GM18517 (cell line): ENCODE measurements at regions not wholly inside any gene's neighbourhood (a gene's known extent, or its start where the extent isn't known, plus 50 kb on each side); places are given as distances from the start of the nearest gene placed in this dataset.
"Not testable (repeated sequence)": the region's sequence is repeated elsewhere in the genome, so short reads cannot be mapped to it uniquely, and the experiment has no call there.

ENCODE experiments used
- ATAC-seq: cut with Tn5 transposase; IDR thresholded peaks from one replicate; pipeline ENCODE4 v1.9.1; 2021; ENCODE audit warnings: mild to moderate bottlenecking, moderate library complexity; ENCODE audit not compliant: unreplicated experiment

DNA sequence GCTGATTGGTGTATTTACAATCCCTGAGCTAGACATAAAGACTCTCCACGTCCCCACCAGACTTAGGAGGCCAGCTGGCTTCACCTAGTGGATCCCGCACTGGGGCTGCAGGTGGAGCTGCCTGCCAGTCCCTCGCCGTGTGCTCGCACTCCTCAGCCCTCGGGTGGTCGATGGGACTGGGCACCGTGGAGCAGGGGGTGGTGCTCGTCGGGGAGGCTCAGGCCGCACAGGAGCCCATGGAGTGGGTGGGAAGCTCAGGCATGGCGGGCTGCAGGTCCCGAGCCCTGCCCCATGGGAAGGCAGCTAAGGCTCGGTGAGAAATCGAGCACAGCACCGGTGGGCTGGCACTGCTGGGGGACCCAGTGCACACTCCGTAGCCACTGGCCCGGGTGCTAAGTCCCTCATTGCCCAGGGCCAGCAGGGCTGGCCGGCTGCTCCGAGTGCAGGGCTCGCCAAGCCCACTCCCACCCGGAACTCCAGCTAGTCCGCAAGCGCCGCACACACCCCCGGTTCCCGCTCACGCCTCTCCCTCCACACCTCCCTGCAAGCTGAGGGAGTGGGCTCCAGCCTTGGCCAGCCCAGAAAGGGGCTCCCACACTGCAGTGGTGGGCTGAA lies 1441.2 kb upstream of the ACVR2A start:
- ATAC-seq, result not testable (repeated sequence)

DNA sequence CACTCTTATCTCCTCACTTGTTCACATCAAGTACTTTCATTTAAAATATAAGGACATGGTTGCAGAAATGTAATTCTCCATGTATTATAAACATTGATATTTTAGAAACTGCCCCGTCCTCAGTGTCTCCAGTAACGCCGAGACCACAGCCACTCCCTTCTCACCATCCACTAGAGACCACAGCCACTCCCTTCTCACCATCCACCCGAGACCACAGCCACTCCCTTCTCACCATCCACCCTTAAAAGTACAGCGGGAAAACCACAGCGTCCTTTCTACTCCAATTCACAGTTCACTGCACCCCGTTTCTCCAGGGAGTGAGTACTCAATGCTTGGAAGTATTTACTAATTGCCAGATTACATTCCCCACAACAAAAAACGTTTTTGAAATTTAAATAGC lies 1452.2 kb upstream of the ACVR2A start:
- no peak for ATAC-seq

DNA sequence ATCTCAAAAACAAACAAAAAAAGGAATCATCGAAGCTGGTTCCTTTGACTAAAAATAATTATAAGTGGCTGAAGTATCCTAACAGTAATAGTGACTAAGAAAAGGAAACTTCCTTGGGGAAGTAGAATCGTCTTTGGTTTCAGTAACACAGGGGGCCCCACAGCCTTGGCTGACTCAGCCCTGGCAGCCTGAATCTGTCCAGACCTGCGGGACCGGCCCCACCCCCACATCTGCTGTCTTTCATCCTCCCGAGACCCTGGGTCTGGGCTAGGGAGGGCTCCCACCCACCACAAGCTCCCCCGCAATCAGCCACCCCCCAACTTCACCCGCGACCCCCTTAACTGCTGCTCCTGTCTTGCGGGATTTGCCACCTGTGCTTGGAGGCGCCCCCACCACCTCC lies 1452.6 kb upstream of the ACVR2A start:
- ATAC-seq, result no peak

DNA sequence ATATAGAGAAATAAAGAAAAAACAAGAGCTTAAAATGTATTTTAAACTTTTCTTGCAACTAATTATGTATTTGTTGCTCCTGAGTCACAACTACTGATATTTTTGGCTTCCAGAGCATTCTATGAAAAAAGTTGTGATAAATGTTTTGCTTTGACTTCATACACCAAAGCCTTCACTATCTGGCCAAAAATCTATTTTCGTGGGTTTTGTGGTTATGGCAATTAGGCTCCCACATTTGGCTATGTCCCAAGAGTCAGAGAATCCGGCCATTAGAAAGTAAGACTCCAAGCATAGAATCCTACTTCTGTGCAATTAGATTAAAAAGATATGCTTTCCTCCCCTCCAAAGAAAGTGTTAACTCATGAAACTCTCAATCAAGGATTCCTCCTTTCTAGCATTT lies 1456.1 kb upstream of the ACVR2A start:
- no peak for ATAC-seq

DNA sequence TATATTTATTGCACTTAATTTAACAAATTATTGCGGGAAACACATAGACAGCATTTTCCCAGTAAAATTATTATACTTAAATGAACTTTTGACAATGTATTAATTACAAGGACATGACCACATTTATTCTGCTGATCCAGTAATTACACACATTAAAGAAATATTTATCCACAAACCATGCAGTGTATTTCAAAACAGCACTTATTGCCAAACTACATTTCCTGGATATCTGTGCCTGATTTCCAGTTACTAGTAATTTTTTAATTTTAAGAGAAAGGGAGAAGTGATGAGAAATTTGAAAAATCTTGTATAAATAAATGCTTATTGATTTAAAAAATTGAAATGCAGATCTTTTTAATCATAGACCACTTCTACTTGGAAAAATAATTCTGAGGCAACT lies 1458.7 kb upstream of the ACVR2A start:
- no peak for ATAC-seq

DNA sequence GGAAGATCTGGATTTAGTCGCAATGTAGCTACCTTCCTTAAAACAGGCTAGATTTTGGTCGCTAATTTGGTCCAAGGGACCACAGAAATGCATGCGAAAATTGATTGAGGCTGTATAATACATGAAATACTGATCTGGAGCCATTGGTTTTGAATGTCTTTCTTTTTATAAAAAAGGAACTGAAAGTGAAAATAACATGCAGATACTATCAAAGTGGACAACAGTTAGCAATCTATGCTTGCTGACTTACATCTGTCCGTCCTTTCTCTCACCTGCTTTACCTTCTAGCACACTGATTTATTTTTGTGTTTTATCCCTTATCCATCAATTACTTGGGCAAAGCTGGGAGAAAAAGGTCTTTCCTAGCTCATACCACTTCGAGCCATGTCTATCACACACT lies 1459.8 kb upstream of the ACVR2A start:
- peak; percentile 73 for ATAC-seq

DNA sequence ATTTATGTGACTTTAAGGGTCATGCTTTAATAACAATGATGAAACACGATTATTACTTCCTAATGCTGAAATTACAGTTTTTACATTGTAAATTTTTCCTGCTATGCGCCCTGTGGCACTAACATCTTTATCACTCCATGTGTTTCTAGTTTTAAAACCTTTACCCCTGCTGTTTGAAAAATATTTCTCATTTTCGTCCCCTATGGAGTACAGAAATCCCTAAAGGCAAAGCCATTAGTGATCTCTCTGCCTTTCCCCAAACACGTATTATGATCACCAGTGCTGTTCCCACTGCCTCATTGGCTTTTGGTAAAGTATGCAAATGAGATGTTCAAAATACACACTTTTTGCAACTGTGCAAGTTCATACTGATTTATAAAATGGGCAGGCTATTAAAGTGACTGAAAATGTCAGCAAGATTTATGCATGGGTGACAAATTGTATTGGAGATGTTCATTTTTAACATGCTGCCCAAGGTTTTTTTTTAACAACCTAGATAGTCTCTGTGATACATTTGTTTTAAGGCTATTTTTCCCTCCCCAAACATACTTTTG lies 1468.2 kb upstream of the ACVR2A start:
- ATAC-seq, result no peak

DNA sequence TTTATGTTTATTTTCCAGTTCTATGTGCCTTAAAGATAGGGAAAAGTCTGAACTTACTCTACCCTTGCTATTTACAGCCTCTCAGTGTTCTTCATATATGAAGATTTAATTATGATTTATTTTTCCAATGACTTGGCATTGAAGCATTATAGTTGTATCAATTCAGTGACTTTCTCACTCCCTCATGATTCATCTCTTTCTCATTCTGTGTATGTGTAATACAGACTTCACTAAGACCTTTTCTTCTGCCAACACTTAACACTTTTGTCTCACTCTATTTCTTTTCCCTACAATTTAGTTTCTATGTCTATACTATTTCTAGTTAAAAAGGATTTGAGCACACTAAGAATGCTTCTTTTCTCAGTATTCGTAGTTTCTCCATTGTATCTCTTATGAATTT lies 1470.3 kb upstream of the ACVR2A start:
- ATAC-seq, result no peak

DNA sequence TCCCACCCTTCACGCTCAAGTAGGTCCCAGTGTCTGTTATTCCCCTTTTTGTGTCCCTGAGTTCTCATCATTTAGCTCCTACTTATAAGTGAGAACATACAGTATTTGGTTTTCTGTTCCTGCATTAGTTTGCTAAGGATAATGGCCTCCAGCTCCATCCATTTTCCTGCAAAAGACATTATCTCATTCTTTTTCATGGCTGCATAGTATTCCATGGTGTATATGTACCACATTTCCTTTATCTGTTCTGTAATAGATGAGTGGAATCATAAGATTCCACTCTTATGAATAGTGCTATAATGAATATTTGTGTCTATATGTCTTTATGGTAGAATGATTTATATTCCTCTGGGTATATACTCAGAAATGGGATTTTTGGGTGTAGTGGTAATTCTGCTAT lies 1473.5 kb upstream of the ACVR2A start:
- ATAC-seq, result not testable (repeated sequence)

DNA sequence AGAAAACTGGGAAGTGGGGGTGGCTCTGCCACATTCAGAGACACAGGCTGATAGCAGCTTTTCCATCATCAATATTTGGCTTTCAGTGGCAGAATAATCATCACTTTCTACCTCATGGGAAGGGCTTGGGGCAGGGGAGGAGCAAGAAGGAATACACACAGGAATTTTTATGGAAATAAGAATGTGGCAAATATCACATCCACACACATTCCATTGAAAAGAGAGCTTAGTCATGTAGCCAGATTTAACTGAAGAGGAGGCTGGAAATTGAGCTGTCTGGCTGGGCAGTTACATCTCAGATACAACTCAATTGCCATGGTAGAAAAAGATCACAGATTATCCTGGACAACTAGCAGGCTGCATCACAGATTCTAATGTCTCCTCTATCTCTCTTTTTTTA lies 1474.0 kb upstream of the ACVR2A start:
- ATAC-seq, result no peak

DNA sequence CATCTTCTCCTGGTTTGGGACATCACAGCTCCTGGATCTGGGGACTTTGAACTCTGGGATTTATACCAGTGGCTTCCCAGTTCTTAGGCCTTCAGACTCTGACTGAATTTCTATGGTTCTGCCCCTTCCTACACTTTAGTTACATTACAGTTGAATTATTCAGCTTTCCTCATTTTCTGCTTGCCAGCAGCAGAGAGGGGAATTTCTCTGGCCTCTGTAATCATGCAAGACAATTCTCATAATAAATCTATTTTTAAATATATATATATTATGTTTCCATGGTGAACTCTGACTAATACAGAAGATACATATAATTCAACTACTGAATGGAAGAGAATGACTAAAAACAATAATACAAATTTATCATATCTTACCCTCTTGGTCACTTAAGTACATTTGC lies 1478.6 kb upstream of the ACVR2A start:
- no peak for ATAC-seq

DNA sequence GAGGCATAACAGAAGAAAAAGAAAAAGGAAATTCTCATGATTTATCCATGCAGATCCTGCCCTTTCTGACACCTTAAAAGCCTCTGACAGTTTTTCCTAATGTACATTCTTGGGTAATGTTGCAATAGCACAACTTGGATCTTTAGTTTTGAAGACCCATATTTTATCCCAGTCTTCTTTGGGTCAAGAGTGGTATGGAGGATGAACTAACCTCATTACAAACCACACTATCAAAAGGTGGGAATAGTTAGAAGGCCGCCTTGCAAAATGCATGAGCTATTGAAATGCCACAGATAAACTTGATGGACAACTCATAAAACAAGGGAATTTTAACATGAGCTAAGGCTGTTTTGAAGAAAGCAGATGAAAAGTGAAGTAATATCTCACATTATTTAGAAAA lies 1479.8 kb upstream of the ACVR2A start:
- no peak for ATAC-seq

DNA sequence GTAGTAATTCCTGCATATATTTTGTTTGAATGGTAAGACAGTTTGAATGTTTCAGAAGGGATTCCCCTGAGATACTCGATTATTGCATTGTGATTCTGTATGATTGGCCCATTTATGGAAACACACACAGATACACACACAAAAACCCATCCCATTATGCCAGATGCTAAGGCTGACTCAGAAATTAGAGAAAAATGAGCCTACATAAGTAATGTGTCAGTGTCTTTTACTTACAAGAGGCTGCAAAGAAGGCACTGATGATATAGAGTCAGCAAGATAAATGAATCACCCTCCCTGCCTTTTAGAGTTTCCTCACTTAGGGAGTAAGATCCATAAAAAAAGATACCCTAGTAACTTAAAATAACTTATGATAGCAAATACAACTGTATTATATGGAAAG lies 1481.1 kb upstream of the ACVR2A start:
- no peak for ATAC-seq

DNA sequence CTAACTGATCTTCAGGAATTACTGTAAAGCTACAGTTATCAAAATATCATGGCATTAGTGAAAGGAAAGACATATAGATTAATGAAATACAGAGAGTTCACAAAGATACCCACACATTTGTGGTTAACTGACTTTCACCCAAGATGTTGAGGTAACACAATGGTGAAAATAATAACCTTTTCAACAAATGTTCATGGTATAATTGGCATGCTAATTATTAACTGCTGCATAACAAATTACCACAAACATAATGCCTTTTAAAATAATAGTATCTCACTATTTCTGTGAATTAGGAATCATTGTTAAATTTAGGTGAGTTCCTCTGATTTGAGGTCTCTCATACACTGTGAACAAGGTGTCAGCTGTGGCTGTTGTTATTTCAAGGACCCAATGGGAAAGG lies 1493.1 kb upstream of the ACVR2A start:
- ATAC-seq, result no peak

DNA sequence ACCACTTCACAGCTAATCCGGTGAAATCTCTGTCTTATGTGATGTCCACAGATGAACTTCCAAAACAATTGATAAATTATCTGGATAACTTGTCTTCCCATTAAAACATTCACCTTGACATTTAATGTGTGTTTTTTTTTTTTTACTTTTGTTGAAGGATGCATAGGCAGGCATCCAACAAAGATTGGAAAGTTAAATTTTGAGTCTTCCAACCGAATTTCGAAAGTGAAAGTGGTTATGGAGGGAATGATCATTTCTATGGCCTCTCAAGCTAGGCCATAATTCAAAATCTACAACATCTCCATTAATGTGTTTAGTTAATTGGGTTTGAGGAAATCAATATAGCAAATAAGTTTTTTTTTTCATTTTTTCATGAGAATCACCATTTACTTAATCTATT lies 1495.5 kb upstream of the ACVR2A start:
- no peak for ATAC-seq

DNA sequence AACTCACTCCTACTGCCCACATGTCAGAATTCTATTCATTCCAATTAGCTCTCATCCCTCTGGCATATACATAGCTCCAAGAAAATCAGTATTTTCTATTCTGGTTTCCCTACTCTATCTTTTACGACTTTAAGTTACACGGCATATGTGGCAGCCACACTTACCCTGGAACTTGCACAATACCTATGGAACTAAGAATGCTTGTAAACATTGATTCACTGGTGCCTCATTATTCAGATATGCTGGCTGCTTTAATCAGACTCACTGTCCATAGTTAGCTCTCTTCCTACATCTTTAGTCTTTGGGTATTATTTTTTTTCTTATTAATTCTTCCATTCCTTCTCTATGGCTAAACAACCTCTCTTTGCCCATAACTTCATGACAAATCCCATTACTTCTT lies 1519.9 kb upstream of the ACVR2A start:
- ATAC-seq, result no peak

DNA sequence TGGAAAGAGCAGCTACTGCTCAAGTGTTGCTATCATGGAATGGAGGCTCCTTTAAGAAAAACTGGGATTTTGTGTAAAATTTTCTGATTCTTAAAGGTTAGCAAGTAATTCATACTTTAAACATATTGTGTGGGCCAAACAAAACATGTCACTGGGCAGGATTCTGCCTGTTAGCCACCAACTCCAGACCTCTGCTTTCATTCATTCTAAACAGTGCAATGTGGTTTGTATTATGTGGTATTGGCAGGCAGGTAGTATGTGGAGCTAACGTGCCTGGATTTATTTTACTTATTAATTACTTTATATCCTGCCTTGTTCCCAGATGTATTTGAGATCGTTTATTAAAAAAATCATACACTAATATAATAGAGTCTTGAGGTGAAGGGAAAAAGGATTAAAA lies 1521.3 kb upstream of the ACVR2A start:
- no peak for ATAC-seq

DNA sequence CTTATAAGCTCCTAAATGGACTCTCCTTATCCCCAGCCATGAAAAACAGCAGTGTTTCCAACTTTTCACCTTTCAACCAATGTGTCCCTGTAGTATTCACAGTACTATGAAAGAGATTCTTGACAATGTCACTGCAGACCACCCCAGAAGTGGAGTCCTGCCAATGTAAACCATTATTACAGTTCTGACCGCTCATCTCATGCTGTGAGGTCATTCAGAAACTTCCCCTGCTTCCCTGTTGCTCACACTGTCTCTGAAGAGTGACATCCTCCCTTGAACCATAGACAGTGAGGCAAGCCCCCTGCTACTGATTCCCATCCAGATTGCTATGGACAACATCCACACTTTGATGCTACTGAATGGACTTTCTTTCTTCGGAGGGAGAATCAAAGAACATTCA lies 1523.7 kb upstream of the ACVR2A start:
- no peak for ATAC-seq

DNA sequence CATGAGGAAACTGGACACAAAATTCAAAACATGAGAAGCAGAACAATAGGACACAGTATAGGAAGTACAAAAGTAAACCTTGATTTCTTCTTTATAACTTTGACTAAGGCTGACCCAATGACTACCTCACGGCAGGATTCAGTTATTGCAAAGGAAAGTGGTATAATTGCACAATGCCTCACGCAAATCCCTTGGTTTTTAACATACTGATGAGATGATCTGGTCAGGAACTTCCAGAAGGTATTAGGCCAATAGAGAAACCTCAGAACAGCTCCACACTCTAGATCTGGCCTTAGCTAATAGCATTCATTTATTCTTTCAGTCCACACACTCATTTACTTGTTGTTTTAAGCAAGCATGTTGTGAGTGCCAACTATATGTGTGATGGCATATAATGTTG lies 1526.9 kb upstream of the ACVR2A start:
- no peak for ATAC-seq

DNA sequence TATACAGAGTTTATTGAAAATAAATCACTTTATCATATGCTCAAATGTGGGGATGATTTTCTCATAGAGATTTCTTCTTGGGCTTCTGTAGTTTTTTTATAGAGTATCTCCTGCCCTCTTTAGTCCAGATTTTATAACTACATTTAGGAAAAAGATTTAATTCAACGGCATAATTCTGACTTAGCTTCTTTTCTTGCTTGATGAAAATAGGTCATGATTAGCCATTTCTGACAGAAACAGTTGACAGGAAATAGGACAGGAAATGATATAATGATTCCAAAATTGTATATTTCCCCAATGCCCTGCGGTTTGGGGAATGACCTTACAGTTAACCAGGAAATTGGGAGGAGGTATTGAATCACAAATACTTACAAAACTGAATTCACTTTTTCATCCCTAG lies 1531.9 kb upstream of the ACVR2A start:
- ATAC-seq, result no peak

DNA sequence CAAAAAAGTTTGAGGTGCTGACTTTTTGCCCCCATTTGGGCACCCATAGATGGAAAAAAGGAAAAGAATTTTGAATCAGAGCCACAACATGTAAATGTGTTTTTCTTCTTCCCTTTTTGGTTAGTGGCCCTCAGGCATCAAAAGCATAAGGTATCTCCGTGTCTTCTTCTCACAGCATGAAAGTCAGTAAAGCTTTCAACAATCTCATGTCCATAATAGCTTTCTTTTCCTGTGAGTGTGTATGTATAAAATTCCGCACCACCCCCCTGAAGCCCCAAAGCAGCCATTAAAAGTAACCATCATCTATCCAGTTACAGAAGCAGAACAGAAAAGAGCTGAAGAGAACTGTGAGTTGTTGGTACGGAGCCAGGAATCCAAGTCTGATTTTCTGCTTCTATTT lies 1539.7 kb upstream of the ACVR2A start:
- ATAC-seq, result no peak

DNA sequence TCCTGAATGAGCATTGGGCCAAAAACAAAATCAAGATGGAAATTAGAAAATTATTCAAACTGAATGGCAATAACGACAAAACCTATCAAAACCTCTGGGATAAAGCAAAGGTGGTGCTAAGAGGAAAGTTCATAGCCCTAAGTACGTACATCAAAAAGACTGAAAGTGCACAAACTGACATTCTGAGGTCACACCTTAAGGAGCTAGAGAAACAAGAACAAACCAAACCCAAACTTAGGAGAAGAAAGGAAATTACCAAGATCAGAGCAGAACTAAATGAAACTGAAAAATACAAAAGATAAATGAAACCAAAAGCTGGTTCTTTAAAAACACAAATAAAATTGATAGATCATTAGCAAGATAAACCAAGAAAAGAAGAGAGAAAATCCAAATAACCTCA lies 1543.5 kb upstream of the ACVR2A start:
- ATAC-seq, result no peak

DNA sequence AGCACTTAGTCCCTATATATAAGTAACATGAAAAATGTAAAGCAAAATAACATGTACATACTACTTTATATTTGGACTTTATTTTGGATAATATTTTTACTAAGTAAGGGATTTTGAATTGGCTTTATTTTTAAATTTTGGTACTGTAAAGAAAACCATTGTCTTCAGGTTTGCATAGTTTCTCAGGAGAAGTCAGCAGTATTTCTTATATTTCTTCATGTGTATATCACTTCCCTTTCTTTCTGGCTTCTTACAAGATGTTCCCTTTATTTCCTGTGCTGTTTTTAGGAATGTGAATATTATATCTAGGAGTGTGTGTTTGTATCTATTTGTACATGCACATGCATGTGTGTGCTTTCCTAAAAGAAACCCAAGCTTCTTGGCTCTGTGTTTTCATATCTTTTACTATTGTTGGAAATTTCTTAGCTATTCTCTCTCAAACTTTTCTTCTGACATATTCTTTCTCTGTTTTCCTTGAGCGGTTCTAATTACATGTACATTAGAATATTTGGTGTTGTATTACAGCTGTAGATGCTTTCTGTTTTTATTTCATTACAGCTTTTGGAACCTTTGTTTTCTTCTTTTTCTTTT lies 1549.7 kb upstream of the ACVR2A start:
- ATAC-seq, result no peak
